SK-N-SH treated with all-trans-retinoic acid at 6 μM for 48 hours (cell line): ENCODE measurements at regions not wholly inside any gene's neighbourhood (a gene's known extent, or its start where the extent isn't known, plus 50 kb on each side); places are given as distances from the start of the nearest gene placed in this dataset.

Experiments used
- ATAC-seq: fragments of 200-7000 bp; cut with Tn5 transposase; 3 replicates; pipeline ENCODE4 v1.9.1; 2020; ENCODE audit warnings: mild to moderate bottlenecking, moderate library complexity
- ARNTL ChIP-seq: fragments of 450-650 bp; formaldehyde crosslinking; IDR thresholded peaks from 2 replicates; pipeline ENCODE4 v1.5.0; 2020; ENCODE audit warnings: low read depth, mild to moderate bottlenecking, moderate library complexity, borderline replicate concordance
- BACH2 ChIP-seq: fragments of 250-450 bp; sonication (Bioruptor Pico); IDR thresholded peaks from 2 replicates; pipeline ENCODE4 v1.9.0; 2021; ENCODE audit warnings: mild to moderate bottlenecking, borderline replicate concordance
- CSDC2 ChIP-seq: fragments of 250-450 bp; sonication (Bioruptor Pico); IDR thresholded peaks from 2 replicates; pipeline ENCODE4 v1.5.0; 2020; ENCODE audit warnings: mild to moderate bottlenecking, moderate library complexity
- CSRNP3 ChIP-seq: fragments of 250-450 bp; sonication (Bioruptor Pico); IDR thresholded peaks from 2 replicates; pipeline ENCODE4 v1.5.1; 2021; ENCODE audit warnings: mild to moderate bottlenecking, moderate library complexity
- ISL1 ChIP-seq: fragments of 250-450 bp; sonication (Bioruptor Pico); IDR thresholded peaks from 2 replicates; pipeline ENCODE4 v2.1.2; 2022; ENCODE audit warnings: mild to moderate bottlenecking, moderate library complexity
- OSR1 ChIP-seq: fragments of 250-450 bp; sonication (Bioruptor Pico); IDR thresholded peaks from 2 replicates; pipeline ENCODE4 v1.8.0; 2022; ENCODE audit warnings: moderate library complexity, mild to moderate bottlenecking, inconsistent platforms
- PATZ1 ChIP-seq: fragments of 250-450 bp; sonication (Bioruptor Pico); IDR thresholded peaks from 2 replicates; pipeline ENCODE4 v1.8.0; 2020; ENCODE audit warnings: mild to moderate bottlenecking, moderate library complexity, borderline replicate concordance
- PPARA ChIP-seq: fragments of 250-450 bp; sonication (Bioruptor Pico); IDR thresholded peaks from 2 replicates; pipeline ENCODE4 v1.5.0; 2020; ENCODE audit warnings: mild to moderate bottlenecking, borderline replicate concordance
- RARB ChIP-seq: fragments of 250-450 bp; sonication (Bioruptor Pico); IDR thresholded peaks from 2 replicates; pipeline ENCODE4 v1.8.0; 2021; ENCODE audit warnings: mild to moderate bottlenecking, moderate library complexity
- TCF4 ChIP-seq: fragments of 250-450 bp; sonication (Bioruptor Pico); IDR thresholded peaks from 2 replicates; pipeline ENCODE4 v1.8.0; 2021; ENCODE audit warnings: mild to moderate bottlenecking, moderate library complexity, borderline replicate concordance
- TOX ChIP-seq: fragments of 250-450 bp; sonication (Bioruptor Pico); IDR thresholded peaks from 2 replicates; pipeline ENCODE4 v1.8.0; 2021; ENCODE audit warnings: mild to moderate bottlenecking, moderate library complexity, borderline replicate concordance
- TSHZ2 ChIP-seq: fragments of 250-450 bp; sonication (Bioruptor Pico); IDR thresholded peaks from 2 replicates; pipeline ENCODE4 v1.5.0; 2020; ENCODE audit warnings: mild to moderate bottlenecking, moderate library complexity
- ZC3H10 ChIP-seq: fragments of 250-450 bp; sonication (Bioruptor Pico); IDR thresholded peaks from 2 replicates; pipeline ENCODE4 v1.5.1; 2021; ENCODE audit warnings: mild to moderate bottlenecking, moderate library complexity
- ZFP3 ChIP-seq: fragments of 250-450 bp; sonication (Bioruptor Pico); IDR thresholded peaks from 2 replicates; pipeline ENCODE4 v1.5.0; 2020; ENCODE audit warnings: mild to moderate bottlenecking, moderate library complexity
- ZFP30 ChIP-seq: fragments of 450-650 bp; formaldehyde crosslinking; IDR thresholded peaks from 2 replicates; pipeline ENCODE4 v1.5.0; 2022; ENCODE audit warnings: mild to moderate bottlenecking, moderate library complexity
- ZNF565 ChIP-seq: fragments of 450-650 bp; formaldehyde crosslinking; conservative IDR thresholded peaks from 2 replicates; pipeline ENCODE4 v1.5.0; 2020; ENCODE audit warnings: low read depth, mild to moderate bottlenecking, moderate library complexity
- ZNF8 ChIP-seq: fragments of 450-650 bp; formaldehyde crosslinking; IDR thresholded peaks from 2 replicates; pipeline ENCODE4 v1.5.0; 2020; ENCODE audit warnings: mild to moderate bottlenecking, moderate library complexity
- TF ChIP-seq, protein P1 (sequence below): fragments of 250-450 bp; sonication (Bioruptor Pico); IDR thresholded peaks from 2 replicates; pipeline ENCODE4 v1.5.1; 2020; ENCODE audit warnings: low read depth, mild to moderate bottlenecking, moderate library complexity

- no peak for ATAC-seq
- TF ChIP-seq ARNTL (CRISPR knock-in tag) (no peak), TOX (no peak), TSHZ2 (no peak), BACH2 (CRISPR knock-in tag) (no peak), TCF4 (CRISPR knock-in tag) (no peak), CSDC2 (CRISPR knock-in tag) (no peak), CSRNP3 (CRISPR knock-in tag) (no peak), PPARA (no peak), ISL1 (CRISPR knock-in tag) (no peak), ZFP30 (CRISPR knock-in tag) (no peak), PATZ1 (CRISPR knock-in tag) (no peak), RARB (CRISPR knock-in tag) (no peak), ZC3H10 (CRISPR knock-in tag) (no peak), ZNF565 (no peak), ZNF8 (CRISPR knock-in tag) (no peak), ZFP3 (CRISPR knock-in tag) (no peak), OSR1 (no peak)
- TF ChIP-seq, protein P1, sequence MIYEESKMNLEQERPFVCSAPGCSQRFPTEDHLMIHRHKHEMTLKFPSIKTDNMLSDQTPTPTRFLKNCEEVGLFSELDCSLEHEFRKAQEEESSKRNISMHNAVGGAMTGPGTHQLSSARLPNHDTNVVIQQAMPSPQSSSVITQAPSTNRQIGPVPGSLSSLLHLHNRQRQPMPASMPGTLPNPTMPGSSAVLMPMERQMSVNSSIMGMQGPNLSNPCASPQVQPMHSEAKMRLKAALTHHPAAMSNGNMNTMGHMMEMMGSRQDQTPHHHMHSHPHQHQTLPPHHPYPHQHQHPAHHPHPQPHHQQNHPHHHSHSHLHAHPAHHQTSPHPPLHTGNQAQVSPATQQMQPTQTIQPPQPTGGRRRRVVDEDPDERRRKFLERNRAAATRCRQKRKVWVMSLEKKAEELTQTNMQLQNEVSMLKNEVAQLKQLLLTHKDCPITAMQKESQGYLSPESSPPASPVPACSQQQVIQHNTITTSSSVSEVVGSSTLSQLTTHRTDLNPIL (CRISPR knock-in tag), result no peak
Observed at GRCh38 chr17:77577491-77577890, 381.0 kb upstream of the TNRC6C start.

GRCh38 chr17:77579131-77579530 is 379.4 kb upstream of the TNRC6C start:
- ATAC-seq, result no peak
- TF ChIP-seq ZNF8 (CRISPR knock-in tag) (no peak), TOX (no peak), CSRNP3 (CRISPR knock-in tag) (no peak), PATZ1 (CRISPR knock-in tag) (no peak), ARNTL (CRISPR knock-in tag) (no peak)

GRCh38 chr17:77579682-77580081 is 378.8 kb upstream of the TNRC6C start:
- TF ChIP-seq, protein P1 (CRISPR knock-in tag), result no peak
- no peak for TF ChIP-seq ISL1 (CRISPR knock-in tag)
- no peak for ATAC-seq
